ENCODE measurements at regions not wholly inside any gene's neighbourhood (a gene's known extent, or its start where the extent isn't known, plus 50 kb on each side); places are given as distances from the start of the nearest gene placed in this dataset.

- Mint-ChIP-seq H3K36me3 (ENCODE audit: insufficient read depth, unreplicated experiment) (no peaks in the 10 kb centered on the region), H3K27ac (ENCODE audit: unreplicated experiment) (no peak overlapping the region), H3K27me3 (ENCODE audit: unreplicated experiment) (no peaks in the 10 kb centered on the region), H3K9me3 (ENCODE audit: low read depth, unreplicated experiment) (no peaks in the 10 kb centered on the region), H3K4me3 (ENCODE audit: low read depth, unreplicated experiment) (no peak overlapping the region), H3K4me1 (ENCODE audit: low read depth, unreplicated experiment) (peaks cover 6% of the 10 kb centered on the region)
- no TSS peak for BruUV-seq (replicated peaks)
- CTCF ChIA-PET: interaction anchor here (0.5 kb wide), 1 partner anchor 244 kb away, joined by 3 read pairs; no protein-coding TSS in a partner anchor
- DNase-seq: no peak
- intact Hi-C loops (cut with micrococcal nuclease; ENCODE audit: unreplicated experiment): no loop called here
- no peak for TF ChIP-seq CTCF (IDR thresholded peaks at IDR 0.05; ENCODE audit: unreplicated experiment)
Measured at GRCh38 chr20:10898552-10898951, 224.8 kb upstream of the JAG1 start.

- no TSS peak for BruUV-seq (replicated peaks)
- TF ChIP-seq CTCF (IDR thresholded peaks at IDR 0.05; ENCODE audit: unreplicated experiment): no peak
- H3K27me3 Mint-ChIP-seq (ENCODE audit: unreplicated experiment): no peaks in the 10 kb centered on the region
- intact Hi-C loops (cut with micrococcal nuclease; ENCODE audit: unreplicated experiment): no loop called here
- no peak for DNase-seq
- no peaks in the 10 kb centered on the region for H3K36me3 Mint-ChIP-seq (ENCODE audit: insufficient read depth, unreplicated experiment)
- no peak overlapping the region for H3K27ac Mint-ChIP-seq (ENCODE audit: unreplicated experiment)
- H3K4me1 Mint-ChIP-seq (ENCODE audit: low read depth, unreplicated experiment): peaks cover 6% of the 10 kb centered on the region
- CTCF ChIA-PET: interaction anchor here (0.9 kb wide), 1 partner anchor 227 kb away, joined by 3 read pairs; no protein-coding TSS in a partner anchor
- H3K4me3 Mint-ChIP-seq (ENCODE audit: low read depth, unreplicated experiment): no peak overlapping the region
- no peaks in the 10 kb centered on the region for H3K9me3 Mint-ChIP-seq (ENCODE audit: low read depth, unreplicated experiment)
Measured at GRCh38 chr20:10902174-10902573, 228.4 kb upstream of the JAG1 start.

- H3K27ac Mint-ChIP-seq (ENCODE audit: unreplicated experiment): no peak overlapping the region
- no peak overlapping the region for H3K4me3 Mint-ChIP-seq (ENCODE audit: low read depth, unreplicated experiment)
Measured at GRCh38 chr20:10902576-10903282, 228.9 kb upstream of the JAG1 start.

GRCh38 chr20:10906834-10907233 lies 233.0 kb upstream of the JAG1 start:
- no TSS peak for BruUV-seq (replicated peaks)
- TF ChIP-seq CTCF (IDR thresholded peaks at IDR 0.05; ENCODE audit: unreplicated experiment): no peak
- H3K27ac Mint-ChIP-seq (ENCODE audit: unreplicated experiment): no peak overlapping the region
- H3K36me3 Mint-ChIP-seq (ENCODE audit: insufficient read depth, unreplicated experiment): no peaks in the 10 kb centered on the region
- no peak overlapping the region for H3K4me3 Mint-ChIP-seq (ENCODE audit: low read depth, unreplicated experiment)
- no peaks in the 10 kb centered on the region for H3K9me3 Mint-ChIP-seq (ENCODE audit: low read depth, unreplicated experiment)
- H3K4me1 Mint-ChIP-seq (ENCODE audit: low read depth, unreplicated experiment): no peaks in the 10 kb centered on the region
- CTCF ChIA-PET: no interaction called here
- no peak for DNase-seq
- no peaks in the 10 kb centered on the region for H3K27me3 Mint-ChIP-seq (ENCODE audit: unreplicated experiment)
- intact Hi-C loops (cut with micrococcal nuclease; ENCODE audit: unreplicated experiment): no loop called here

More at GRCh38 chr20:10902576-10903282, 228.9 kb upstream of the JAG1 start:
- CTCF ChIA-PET: interaction anchor here (0.9 kb wide), 1 partner anchor 227 kb away, joined by 3 read pairs; no protein-coding TSS in a partner anchor
- H3K4me1 Mint-ChIP-seq (ENCODE audit: low read depth, unreplicated experiment): peaks cover 1% of the 10 kb centered on the region
- intact Hi-C loops (cut with micrococcal nuclease; ENCODE audit: unreplicated experiment): no loop called here
- no peaks in the 10 kb centered on the region for H3K27me3 Mint-ChIP-seq (ENCODE audit: unreplicated experiment)
- no peak for TF ChIP-seq CTCF (IDR thresholded peaks at IDR 0.05; ENCODE audit: unreplicated experiment)
- BruUV-seq (replicated peaks): no TSS peak
- no peaks in the 10 kb centered on the region for H3K36me3 Mint-ChIP-seq (ENCODE audit: insufficient read depth, unreplicated experiment)
- H3K9me3 Mint-ChIP-seq (ENCODE audit: low read depth, unreplicated experiment): no peaks in the 10 kb centered on the region
- DNase-seq: no peak

Measured in Calu3 (cell line).